ENCODE measurements at regions not wholly inside any gene's neighbourhood (a gene's known extent, or its start where the extent isn't known, plus 50 kb on each side); places are given as distances from the start of the nearest gene placed in this dataset.

DNA sequence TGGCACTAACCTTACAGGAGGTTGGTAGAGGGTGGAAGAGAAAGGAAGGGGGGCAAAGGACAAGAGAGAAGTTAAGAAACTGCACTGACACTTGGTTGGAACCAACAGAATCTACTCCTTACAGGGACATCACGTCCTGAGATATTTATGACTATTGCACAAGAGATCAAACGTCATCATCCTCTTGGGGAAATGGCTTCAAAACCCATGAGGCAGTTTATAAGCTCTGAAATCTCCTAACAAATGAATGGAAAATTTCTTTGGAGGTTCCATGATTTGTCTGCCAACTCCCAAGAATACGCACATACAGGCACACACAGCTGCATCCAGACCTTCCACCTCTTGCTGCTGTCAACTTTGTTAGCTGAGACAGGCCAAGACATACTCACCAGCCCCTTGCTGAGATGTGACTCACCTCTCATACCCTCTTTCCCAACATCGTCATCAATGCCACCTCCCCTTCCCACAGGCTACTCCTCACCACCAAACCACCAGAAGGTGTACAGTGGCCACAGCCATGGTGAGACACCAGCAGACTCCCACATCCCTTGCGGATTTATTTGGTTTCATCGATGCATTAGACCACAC is 135.5 kb downstream of the SETD4 start:
- no peak for DNase-seq (ENCODE audit: low spot score)
- TF ChIP-seq, protein P1, sequence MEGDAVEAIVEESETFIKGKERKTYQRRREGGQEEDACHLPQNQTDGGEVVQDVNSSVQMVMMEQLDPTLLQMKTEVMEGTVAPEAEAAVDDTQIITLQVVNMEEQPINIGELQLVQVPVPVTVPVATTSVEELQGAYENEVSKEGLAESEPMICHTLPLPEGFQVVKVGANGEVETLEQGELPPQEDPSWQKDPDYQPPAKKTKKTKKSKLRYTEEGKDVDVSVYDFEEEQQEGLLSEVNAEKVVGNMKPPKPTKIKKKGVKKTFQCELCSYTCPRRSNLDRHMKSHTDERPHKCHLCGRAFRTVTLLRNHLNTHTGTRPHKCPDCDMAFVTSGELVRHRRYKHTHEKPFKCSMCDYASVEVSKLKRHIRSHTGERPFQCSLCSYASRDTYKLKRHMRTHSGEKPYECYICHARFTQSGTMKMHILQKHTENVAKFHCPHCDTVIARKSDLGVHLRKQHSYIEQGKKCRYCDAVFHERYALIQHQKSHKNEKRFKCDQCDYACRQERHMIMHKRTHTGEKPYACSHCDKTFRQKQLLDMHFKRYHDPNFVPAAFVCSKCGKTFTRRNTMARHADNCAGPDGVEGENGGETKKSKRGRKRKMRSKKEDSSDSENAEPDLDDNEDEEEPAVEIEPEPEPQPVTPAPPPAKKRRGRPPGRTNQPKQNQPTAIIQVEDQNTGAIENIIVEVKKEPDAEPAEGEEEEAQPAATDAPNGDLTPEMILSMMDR (IDR thresholded peaks at IDR 0.05), result no peak
- Histone ChIP-seq H3K4me3 (no peak overlapping the region), H3K27ac (no peak overlapping the region)

DNA sequence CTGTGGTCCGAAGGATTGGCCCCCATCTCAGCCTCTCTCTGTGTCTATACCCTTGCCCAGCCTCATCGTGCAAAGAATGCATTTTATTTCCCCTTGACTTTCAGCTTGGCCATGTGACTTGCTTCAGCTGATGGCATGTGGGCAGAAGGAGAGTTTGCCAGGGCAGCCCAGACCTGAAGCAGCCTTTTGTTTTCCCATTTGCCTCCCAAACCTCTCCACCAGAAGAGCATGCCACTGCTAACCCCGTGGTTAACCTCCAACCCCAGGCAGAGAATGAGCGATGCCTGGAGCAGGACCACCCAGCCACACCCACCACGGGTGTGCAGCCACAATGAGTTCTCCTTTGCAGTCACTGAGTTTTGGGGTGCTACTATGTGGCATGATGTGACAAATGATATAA is 136.4 kb downstream of the SETD4 start:
- H3K4me3 ChIP-seq, result no peak overlapping the region
- DNase-seq (ENCODE audit: low spot score), result no peak
- no peak overlapping the region for H3K27ac ChIP-seq
- TF ChIP-seq, protein P1 (IDR thresholded peaks at IDR 0.05), result no peak

DNA sequence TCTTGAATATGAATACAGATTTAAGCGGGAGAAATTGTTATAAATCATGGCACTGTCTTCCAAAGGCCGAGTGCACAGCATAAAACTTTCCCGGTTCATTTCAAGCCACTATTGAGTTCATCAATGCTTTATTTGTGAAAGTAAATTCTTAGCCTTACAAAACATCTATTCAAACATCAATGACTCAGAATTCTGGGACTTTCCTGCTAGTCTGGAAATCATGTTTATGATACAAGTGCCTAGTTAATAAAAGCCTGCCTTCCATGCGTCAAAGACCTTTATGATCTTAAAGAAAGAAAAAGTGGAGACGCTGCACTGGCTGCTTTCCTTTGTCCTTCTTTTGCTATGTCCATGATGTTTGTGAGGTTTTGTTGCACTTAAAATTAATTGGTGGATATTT is 137.7 kb downstream of the SETD4 start:
- Histone ChIP-seq H3K4me3 (no peak overlapping the region), H3K27ac (no peak overlapping the region)
- DNase-seq (ENCODE audit: low spot score), result no peak
- TF ChIP-seq, protein P1 (IDR thresholded peaks at IDR 0.05), result no peak

DNA sequence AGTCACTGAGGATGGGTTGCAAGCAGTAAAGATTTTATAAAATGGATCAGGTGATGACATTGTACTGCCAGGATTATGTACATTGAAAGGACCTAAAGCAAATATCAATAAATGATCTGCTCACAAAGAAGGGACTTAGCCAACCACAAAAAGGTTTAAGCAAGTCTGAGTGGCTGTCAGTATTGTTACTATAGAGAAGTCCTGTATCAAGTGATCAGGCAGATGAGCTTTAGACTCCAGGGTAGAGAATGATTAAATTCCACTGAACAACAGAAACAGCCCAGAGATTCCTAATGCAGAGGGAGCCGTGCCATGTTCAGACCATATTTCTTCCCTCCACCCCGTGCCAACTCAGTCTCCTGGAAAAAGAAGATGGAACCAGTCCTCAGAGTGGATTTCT is 138.9 kb downstream of the SETD4 start:
- TF ChIP-seq, protein P1 (IDR thresholded peaks at IDR 0.05), result no peak
- DNase-seq (ENCODE audit: low spot score), result no peak
- no peak overlapping the region for H3K4me3 ChIP-seq
- no peak overlapping the region for H3K27ac ChIP-seq

DNA sequence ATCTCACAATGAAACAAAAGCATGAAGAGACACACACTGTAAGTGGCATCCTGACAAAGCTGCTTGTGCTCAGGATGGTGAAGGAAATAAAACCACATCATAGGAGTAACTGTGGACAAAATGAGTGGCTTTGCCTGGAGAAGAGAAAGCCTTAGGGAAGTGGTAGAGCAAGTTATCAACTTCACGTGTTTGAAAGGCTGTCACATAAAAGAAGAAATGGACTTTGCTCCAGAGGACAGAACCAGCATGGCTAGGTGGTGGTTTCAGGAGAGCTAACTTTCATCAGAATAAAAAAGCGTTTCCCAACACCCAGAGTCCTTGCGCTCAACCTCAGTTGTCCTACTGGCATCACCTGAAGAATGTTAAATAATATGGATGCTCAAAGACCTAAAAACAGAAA is 139.9 kb downstream of the SETD4 start:
- TF ChIP-seq, protein P1 (IDR thresholded peaks at IDR 0.05), result no peak
- no peak for DNase-seq (ENCODE audit: low spot score)

DNA sequence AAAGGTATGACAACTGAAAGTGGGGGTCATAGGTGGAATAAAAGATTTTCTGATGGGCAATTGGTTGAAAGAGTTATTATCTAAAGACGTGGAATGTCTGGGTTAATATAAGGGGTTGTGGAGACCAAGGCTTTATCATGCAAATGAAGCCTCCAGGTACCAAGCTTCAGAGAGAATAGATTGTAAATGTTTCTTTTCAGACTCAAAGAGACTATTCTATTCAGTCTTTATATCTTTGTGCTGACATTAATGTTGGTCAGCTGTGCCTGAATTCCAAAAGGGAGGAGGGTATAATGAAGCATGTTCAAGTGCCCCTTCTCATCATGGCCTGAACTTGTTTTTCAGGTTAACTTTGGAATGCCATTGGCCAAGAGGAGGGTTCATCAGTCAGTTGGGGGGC is 145.3 kb downstream of the SETD4 start:
- DNase-seq (ENCODE audit: low spot score), result no peak
- Histone ChIP-seq H3K4me3 (no peak overlapping the region), H3K27ac (no peak overlapping the region)
- TF ChIP-seq, protein P1 (IDR thresholded peaks at IDR 0.05), result no peak

More for the DNA sequence above, 139.9 kb downstream of the SETD4 start:
- Histone ChIP-seq H3K27ac (no peak overlapping the region), H3K4me3 (no peak overlapping the region)

DNA sequence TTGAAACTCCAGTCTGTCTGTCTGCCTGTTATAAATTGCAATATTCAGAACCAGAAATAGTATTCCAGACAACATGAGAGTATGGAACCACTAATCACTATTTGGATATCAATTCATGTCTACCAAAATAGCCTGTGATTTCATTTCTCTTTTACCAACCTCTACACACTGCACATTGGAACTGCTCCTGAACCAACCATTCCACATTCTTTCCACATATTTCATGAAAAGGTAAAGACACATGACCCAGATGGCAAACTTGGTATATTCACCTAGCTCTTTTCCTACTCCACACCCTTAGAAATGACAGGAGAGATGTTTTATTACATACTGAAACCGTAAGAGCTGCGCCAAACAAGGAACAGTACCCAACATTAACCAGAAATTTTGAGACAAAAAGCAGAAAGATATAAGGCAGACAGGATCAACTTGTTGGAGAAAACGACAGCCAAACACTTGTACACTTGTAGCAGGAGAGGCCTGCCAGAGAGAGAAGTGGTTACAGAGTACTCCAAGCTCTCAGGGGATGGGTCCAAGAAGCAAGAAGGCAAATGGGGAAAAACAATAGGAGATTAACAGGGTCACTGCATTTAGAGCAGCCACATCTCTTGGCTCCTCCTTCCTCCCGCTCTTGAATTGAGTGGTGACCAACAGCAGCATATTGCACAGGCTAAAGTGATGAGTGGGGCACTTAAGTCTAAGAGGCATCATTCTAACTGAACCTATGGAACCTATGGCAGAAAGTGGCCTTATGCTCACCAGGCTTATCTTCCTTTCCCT is 148.7 kb downstream of the SETD4 start:
- TF ChIP-seq, protein P1 (IDR thresholded peaks at IDR 0.05), result no peak
- DNase-seq (ENCODE audit: low spot score), result no peak
- Histone ChIP-seq H3K27ac (no peak overlapping the region), H3K4me3 (no peak overlapping the region)
